ENCODE measurements at regions not wholly inside any gene's neighbourhood (a gene's known extent, or its start where the extent isn't known, plus 50 kb on each side); places are given as distances from the start of the nearest gene placed in this dataset.
A peak's percentile ranks its signal among the peaks of the same experiment; 100 is the strongest.
"Not testable (repeated sequence)": the region's sequence is repeated elsewhere in the genome, so short reads cannot be mapped to it uniquely, and the experiment has no call there.

GRCh38 chr12:46480316-46480715 is 107.7 kb upstream of the SLC38A2 start:
- DNase-seq, result no peak
- intact Hi-C loops (cut with DNase I), result no loop called here
- H3K9me3 ChIP-seq, result no peaks in the 10 kb centered on the region
- peaks cover 0 to 11% (median 4%) of the 10 kb centered on the region in 12 donors for H3K4me1 ChIP-seq
- H3K27me3 ChIP-seq, result no peaks in the 10 kb centered on the region
- TF ChIP-seq POLR2A (IDR thresholded peaks at IDR 0.05) (no peak), CTCF (IDR thresholded peaks at IDR 0.05) (no peak)
- no peak for ATAC-seq
- no peak overlapping the region for H3K4me3 ChIP-seq
- 87 to 94% (median 88%) methylated on average over 3 of the region's 3 CpGs for WGBS, 4 donors
- H3K36me3 ChIP-seq, result no peaks in the 10 kb centered on the region
- H3K27ac ChIP-seq, result no peak overlapping the region

- no peak overlapping the region for H3K4me3 ChIP-seq
- ATAC-seq (no peak), DNase-seq (no peak)
- no peak overlapping the region for H3K27ac ChIP-seq
- no peaks in the 10 kb centered on the region for H3K9me3 ChIP-seq
- no peaks in the 10 kb centered on the region for H3K27me3 ChIP-seq
- WGBS, 4 donors, result 97 to 99% (median 98%) methylated on average over 2 of the region's 2 CpGs
- TF ChIP-seq CTCF (IDR thresholded peaks at IDR 0.05), result no peak
- intact Hi-C loops (cut with DNase I), result loop anchor here in 1 of 10 donors (10.0 kb wide), 2 partner anchors 47 to 93 kb away; no protein-coding TSS in a partner anchor
- H3K36me3 ChIP-seq, result no peaks in the 10 kb centered on the region
- peaks cover 0 to 19% (median 15%) of the 10 kb centered on the region in 12 donors for H3K4me1 ChIP-seq
Observed at GRCh38 chr12:46478123-46478522, 105.5 kb upstream of the SLC38A2 start.

GRCh38 chr12:46477541-46477940 is 105.0 kb upstream of the SLC38A2 start:
- intact Hi-C loops (cut with DNase I), result loop anchor here in 1 of 10 donors (10.0 kb wide), 2 partner anchors 47 to 93 kb away; no protein-coding TSS in a partner anchor
- DNase-seq, result no peak

GRCh38 chr12:46475972-46476645 is 103.5 kb upstream of the SLC38A2 start:
- intact Hi-C loops (cut with DNase I), result loop anchor here in 1 of 10 donors (10.0 kb wide), 2 partner anchors 49 to 91 kb away; no protein-coding TSS in a partner anchor
- ATAC-seq, result no peak
- no peaks in the 10 kb centered on the region for H3K9me3 ChIP-seq
- no peak for TF ChIP-seq POLR2A (IDR thresholded peaks at IDR 0.05)
- TF ChIP-seq CTCF (IDR thresholded peaks at IDR 0.05), result no peak
- H3K4me1 ChIP-seq, result peaks cover 0 to 36% (median 24%) of the 10 kb centered on the region in 12 donors
- DNase-seq, result no peak
- no peaks in the 10 kb centered on the region for H3K36me3 ChIP-seq
- WGBS, 4 donors, result 85 to 88% (median 86%) methylated on average over 3 of the region's 3 CpGs
- no peak overlapping the region for H3K4me3 ChIP-seq
- H3K27ac ChIP-seq, result no peak overlapping the region
- H3K27me3 ChIP-seq, result no peaks in the 10 kb centered on the region

More at GRCh38 chr12:46477541-46477940, 105.0 kb upstream of the SLC38A2 start:
- peaks cover 0 to 24% (median 19%) of the 10 kb centered on the region in 12 donors for H3K4me1 ChIP-seq
- H3K36me3 ChIP-seq, result no peaks in the 10 kb centered on the region
- no peak overlapping the region for H3K4me3 ChIP-seq
- no peak for ATAC-seq
- H3K9me3 ChIP-seq, result no peaks in the 10 kb centered on the region
- H3K27me3 ChIP-seq, result no peaks in the 10 kb centered on the region
- no peak overlapping the region for H3K27ac ChIP-seq
- TF ChIP-seq CTCF (IDR thresholded peaks at IDR 0.05) (no peak), POLR2A (IDR thresholded peaks at IDR 0.05) (no peak)

GRCh38 chr12:46474385-46474784 is 101.8 kb upstream of the SLC38A2 start:
- not testable (repeated sequence) for H3K27me3 ChIP-seq, H3K9me3 ChIP-seq, H3K4me3 ChIP-seq, H3K36me3 ChIP-seq, DNase-seq
- 73 to 77% (median 74%) methylated on average over 9 of the region's 9 CpGs for WGBS, 4 donors
- intact Hi-C loops (cut with DNase I), result loop anchor here in 9 of 10 donors (5.0 to 10.0 kb wide), 10 partner anchors 37 to 183 kb away; partner anchors contain the start of gene SLC38A2 (in 2 of the 9)
- Histone ChIP-seq H3K4me1 (peaks cover 0 to 47% (median 25%) of the 10 kb centered on the region in 12 donors), H3K27ac (peak overlapping the region; percentile 56 to 92 (median 83))
- ATAC-seq, result peak in 1 of 4 donors; percentile 16

Data from heart left ventricle (tissue), 16 donors.